Brain microvascular endothelial cell (primary cell): ENCODE measurements at regions not wholly inside any gene's neighbourhood (a gene's known extent, or its start where the extent isn't known, plus 50 kb on each side); places are given as distances from the start of the nearest gene placed in this dataset.

ENCODE experiments used
- DNase-seq: peaks from one replicate; pipeline ENCODE4 v3.0.0-alpha.2; 2020
- H3K27ac ChIP-seq: fragments of 250-450 bp; sonication (Bioruptor Pico); 2 replicates; pipeline ENCODE4 v1.5.1; 2020; ENCODE audit warnings: mild to moderate bottlenecking, moderate library complexity
- H3K27me3 ChIP-seq: fragments of 250-450 bp; sonication (Bioruptor Pico); replicated peaks from 2 replicates; pipeline ENCODE4 v1.5.1; 2020; ENCODE audit warnings: mild to moderate bottlenecking
- H3K36me3 ChIP-seq: fragments of 250-450 bp; sonication (Bioruptor Pico); replicated peaks from 2 replicates; pipeline ENCODE4 v1.5.1; 2020; ENCODE audit warnings: mild to moderate bottlenecking
- H3K4me3 ChIP-seq: 2 replicates; pipeline ENCODE4 v1.5.1; 2011; ENCODE audit warnings: low read depth, mild to moderate bottlenecking, control low read depth, low read length, moderate library complexity
- in situ Hi-C: cut with HindIII; loops from 2 replicates; pipeline ENCODE4 v1.10.0; 2017; ENCODE audit warnings: low sequenced_read_pairs, low pct_ligation_motif_present
- TF ChIP-seq, protein P1 (sequence below): IDR thresholded peaks from 2 replicates; pipeline ENCODE4 v1.5.1; 2011; ENCODE audit warnings: low read depth, mild to moderate bottlenecking, moderate library complexity, low read length, control low read depth, inconsistent platforms; ENCODE audit errors: missing control alignments

DNA sequence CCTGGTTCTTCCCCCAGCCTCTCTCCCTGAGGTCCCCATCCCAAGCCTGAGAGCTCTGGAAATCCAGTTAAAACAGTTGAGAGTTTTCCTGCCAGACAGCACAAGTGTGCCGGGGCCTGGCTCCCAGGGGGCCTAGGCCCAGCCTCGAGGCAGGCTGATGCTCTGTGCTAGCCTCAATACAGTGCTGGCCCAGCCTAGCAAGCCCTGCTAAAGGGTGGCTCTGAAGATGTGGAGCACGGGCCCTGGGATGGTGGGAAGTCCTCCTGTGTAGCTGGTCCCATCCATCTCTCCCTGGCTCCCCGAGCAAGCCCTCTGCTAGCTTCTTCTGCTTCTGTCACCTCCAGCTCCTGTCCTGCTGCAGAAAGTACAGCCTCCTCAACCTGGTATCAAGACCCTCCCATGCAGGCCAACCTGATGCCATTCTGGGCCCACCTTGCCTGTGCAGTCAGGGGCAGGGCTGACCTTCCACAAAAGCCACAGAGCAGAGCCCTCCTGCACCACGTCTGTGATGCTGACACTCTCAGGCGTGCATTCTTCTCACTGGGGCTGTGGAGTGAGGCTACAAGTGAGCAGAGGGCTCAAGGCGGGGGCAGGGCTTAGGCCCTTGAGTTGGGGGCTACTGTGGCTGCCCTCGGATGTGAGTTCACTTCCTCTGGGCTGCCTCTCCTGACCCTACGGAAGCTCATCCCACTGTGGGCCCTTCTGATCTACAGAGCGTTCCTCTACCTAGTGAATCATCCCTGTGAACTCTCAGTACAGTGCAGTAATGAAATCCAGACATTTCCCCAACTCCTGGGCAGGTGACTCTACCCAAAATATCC lies 60.1 kb upstream of the LAPTM4A start:
- H3K27ac ChIP-seq = no peak overlapping the region
- DNase-seq = no peak
- no peak overlapping the region for H3K4me3 ChIP-seq
- in situ Hi-C loops = no loop called here
- TF ChIP-seq, protein P1, sequence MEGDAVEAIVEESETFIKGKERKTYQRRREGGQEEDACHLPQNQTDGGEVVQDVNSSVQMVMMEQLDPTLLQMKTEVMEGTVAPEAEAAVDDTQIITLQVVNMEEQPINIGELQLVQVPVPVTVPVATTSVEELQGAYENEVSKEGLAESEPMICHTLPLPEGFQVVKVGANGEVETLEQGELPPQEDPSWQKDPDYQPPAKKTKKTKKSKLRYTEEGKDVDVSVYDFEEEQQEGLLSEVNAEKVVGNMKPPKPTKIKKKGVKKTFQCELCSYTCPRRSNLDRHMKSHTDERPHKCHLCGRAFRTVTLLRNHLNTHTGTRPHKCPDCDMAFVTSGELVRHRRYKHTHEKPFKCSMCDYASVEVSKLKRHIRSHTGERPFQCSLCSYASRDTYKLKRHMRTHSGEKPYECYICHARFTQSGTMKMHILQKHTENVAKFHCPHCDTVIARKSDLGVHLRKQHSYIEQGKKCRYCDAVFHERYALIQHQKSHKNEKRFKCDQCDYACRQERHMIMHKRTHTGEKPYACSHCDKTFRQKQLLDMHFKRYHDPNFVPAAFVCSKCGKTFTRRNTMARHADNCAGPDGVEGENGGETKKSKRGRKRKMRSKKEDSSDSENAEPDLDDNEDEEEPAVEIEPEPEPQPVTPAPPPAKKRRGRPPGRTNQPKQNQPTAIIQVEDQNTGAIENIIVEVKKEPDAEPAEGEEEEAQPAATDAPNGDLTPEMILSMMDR = no peak
- no peaks in the 10 kb centered on the region for H3K36me3 ChIP-seq
- H3K27me3 ChIP-seq = no peaks in the 10 kb centered on the region

DNA sequence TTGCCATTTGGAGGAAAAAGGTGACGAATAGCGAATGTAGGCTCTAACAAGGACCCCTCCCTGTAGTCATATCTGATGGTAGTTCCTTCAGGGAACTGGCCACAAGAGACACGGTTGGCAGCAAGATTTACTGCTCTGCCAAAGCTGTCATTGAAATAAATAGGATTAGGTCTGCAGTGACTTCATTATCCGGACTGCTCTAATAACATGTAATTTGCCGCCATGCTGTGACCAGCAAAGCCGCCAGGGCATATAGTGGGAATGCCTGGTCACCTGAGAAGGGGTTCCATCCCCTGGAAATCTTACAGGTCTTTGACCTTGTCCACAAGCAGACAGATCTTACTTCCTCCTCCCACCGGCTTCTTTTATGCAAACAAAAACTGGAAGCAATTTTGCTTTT lies 59.4 kb upstream of the LAPTM4A start:
- TF ChIP-seq, protein P1 = no peak
- no peaks in the 10 kb centered on the region for H3K27me3 ChIP-seq
- H3K27ac ChIP-seq = no peak overlapping the region
- no peak overlapping the region for H3K4me3 ChIP-seq
- no peak for DNase-seq
- in situ Hi-C loops = no loop called here
- H3K36me3 ChIP-seq = no peaks in the 10 kb centered on the region

DNA sequence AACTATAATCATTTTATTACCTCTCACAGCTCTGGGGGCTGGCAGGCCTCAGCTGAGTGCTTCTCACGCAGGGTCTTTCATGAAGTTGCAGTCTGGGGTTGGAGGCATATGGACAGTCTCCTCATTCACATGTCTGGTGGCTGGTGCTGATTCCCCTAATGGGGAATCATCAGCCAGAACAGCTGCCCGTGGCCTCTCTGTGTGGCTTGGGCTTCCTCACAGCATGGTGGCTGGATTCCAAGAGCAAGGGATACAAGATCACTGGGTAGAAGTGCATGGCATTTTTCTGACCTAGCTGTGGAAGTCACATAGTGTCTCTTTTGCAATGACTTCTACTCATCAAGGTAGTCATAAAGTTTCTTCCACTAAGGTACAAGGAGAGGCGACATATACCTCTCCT lies 59.0 kb upstream of the LAPTM4A start:
- H3K27me3 ChIP-seq = no peaks in the 10 kb centered on the region
- H3K4me3 ChIP-seq = no peak overlapping the region
- in situ Hi-C loops = no loop called here
- H3K27ac ChIP-seq = no peak overlapping the region
- DNase-seq = no peak
- H3K36me3 ChIP-seq = no peaks in the 10 kb centered on the region
- TF ChIP-seq, protein P1 = no peak

DNA sequence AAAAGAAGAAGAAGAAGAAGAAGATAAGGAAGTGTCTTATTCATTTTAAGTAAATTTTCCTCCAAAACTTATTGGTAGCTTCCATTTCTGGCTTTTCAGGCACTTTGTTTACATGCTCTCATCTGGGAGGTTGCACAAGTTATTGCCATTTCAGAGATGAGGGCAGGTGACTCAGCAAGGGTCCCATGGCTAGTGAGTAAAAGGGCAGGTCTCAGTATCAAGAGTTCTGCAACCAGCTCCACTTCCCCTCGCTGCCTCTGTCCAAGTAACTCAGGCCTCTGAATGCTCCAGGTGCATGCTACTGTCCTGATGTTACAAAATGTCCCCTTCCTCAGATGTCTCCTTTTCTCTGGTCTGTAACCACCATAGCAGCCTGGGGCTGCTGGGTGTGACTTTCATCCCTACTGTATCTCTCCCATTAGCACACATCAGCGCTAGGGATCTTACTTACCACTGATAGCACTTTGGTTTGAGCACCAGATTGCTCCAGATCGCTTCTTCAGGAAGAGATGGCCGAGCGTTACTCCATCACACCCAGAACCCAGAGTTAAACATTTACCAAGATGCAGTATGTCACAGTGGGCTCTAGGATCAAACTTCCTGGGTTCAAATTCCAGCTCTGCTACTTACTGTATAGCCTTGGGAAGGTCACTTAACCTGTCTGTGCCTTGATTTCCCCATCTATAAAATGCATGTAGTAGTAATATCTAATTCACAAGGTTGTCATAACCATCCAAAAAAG lies 57.4 kb upstream of the LAPTM4A start:
- TF ChIP-seq, protein P1 = no peak
- no peak for DNase-seq
- in situ Hi-C loops = no loop called here
- Histone ChIP-seq H3K27me3 (no peaks in the 10 kb centered on the region), H3K36me3 (no peaks in the 10 kb centered on the region), H3K4me3 (no peak overlapping the region), H3K27ac (no peak overlapping the region)

DNA sequence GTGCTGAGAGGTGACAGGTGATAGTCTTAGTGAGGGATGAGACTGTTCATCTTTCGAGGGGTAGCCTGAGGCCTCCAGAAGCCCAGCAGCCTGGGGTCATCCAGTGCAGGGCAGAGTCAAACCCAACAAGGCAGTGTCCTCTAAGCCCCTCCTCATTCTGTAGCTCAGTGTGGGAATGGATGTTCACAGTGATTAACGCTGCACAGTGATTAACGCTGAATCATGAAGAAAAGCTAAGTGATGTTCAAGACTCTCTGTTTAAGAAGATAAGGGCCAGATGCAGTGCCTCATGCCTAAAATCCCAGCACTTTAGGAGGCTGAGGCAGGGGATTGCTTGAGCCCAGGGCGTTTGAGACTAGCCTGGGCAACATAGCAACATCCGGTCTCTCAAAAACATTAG lies 56.3 kb upstream of the LAPTM4A start:
- Histone ChIP-seq H3K27ac (no peak overlapping the region), H3K36me3 (no peaks in the 10 kb centered on the region), H3K4me3 (no peak overlapping the region), H3K27me3 (no peaks in the 10 kb centered on the region)
- no peak for DNase-seq
- TF ChIP-seq, protein P1 = no peak
- in situ Hi-C loops = no loop called here
